Bone marrow (tissue), 2 donors: ENCODE measurements at regions not wholly inside any gene's neighbourhood (a gene's known extent, or its start where the extent isn't known, plus 50 kb on each side); places are given as distances from the start of the nearest gene placed in this dataset.

Experiments
- DNase-seq, 2 donors: peaks; one replicate each; lab custom pipeline; 2025; lab: John Stamatoyannopoulos, UW

DNA sequence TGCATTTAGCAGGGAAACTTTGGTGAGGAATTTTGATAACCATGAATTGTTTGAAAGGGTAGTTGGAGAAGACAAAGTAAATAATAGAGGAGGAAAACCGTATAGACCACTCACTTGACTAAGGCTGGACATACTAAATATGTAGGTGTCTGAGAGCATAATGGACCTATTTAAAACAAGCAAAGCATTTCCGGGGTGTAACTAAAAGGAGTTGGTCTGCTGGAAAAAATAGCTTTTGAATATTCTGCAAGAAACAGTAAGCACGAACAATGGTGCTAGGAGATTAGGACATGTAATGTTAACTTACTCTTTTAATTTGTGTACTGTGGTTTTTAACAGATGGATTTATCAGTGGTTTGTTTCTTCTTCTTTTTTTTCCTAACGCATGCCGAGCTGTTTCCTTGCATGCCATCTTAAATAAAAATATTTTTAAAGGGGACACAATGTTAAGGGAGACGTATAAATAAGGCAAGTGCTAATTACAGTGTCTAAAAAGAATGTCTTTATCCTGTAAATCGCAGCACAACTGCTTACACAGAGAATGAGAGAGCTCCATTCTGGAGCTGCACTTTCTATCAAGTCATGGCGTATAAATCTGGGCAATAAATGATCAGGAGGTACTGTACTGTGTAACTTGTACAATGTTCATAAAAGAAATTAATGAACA, 492.1 kb downstream of the LMO4 start:
- DNase-seq: peak in 1 of 2 donors; percentile 15

DNA sequence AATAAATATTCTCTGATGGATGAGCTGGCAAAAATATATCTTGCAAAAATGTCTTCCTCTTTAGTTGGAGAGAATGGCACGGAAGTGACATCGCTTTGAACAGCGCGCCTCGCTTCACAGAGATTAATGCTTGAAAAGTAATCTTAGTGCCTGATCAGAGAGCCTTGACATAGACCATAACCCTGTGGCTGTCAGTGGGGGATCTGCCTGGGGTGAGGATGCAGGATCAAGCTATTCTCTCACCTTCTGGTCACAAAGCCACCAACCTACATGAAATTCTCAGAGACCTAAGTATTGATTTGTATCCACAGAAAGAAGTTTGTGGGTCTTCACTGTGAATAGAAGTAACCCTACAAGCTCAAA, 492.6 kb downstream of the LMO4 start:
- DNase-seq: no peak

DNA sequence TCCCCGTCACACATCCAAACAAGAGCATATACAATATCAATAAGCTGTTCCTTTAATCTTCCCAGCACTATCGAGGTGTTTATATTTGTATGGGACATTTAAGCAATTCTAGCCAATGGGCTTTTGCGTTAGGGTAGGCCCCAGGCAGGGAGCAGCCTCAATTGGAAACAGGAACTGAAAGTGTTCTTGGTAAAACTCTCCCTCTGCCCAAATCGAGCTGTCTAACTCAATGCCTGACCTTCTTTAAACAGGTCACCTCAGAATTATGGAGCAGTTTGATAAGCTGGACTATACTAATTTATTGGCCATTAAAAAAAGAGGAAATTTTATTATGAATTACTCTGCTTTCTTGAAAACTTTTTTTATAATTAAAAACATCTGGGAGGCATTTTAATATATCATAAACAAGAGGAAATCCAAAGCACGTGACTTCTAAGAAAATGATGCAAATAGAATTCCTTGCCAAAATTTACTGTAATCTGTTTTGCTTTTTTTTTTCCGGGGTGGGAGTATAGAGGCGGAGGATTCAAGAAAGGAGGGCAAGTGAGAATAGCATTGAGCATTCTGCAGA, 498.1 kb downstream of the LMO4 start:
- DNase-seq: peak in 1 of 2 donors; percentile 35

DNA sequence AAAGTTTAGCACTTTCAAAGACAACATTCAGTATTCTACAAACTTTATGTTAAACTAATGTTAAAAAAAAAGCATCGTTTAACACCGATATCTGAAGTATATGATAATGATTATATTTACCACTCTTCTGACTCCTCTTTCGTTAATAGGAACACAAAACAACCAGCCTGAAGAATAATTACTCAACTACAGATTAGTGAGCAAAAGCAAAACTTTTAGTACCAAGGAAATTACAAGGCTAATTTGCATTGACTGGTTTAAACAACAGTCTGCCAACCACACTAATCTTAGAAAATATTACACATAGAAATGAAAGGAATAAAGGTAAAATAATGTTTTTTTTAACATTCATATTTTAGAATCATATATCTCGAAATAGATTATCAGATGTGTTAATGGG, 500.7 kb downstream of the LMO4 start:
- DNase-seq: no peak

DNA sequence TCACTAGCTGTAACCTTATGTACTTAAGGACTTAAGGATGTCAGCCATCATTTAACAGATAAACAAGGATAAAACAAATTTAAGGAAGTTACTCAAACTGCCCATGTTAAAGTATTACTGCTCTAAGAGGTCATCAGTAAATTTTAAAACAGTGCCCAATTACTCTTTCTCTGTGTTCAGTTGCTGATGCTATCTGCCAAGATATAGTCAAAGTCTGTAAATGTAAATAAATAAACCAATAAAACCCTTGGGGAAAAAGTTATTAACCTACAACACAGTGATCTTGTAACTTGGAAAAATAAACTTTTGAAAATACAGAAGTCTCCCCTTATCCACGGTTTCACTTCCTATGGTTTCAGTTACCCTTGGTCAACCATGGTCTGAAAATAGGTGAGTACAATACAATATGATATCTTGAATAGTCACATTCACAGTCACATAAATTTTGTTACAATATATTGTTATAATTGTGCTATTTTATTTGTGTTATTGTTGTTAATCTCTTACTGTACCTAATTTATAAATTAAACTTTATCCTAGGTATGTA, 501.8 kb downstream of the LMO4 start:
- DNase-seq: no peak

DNA sequence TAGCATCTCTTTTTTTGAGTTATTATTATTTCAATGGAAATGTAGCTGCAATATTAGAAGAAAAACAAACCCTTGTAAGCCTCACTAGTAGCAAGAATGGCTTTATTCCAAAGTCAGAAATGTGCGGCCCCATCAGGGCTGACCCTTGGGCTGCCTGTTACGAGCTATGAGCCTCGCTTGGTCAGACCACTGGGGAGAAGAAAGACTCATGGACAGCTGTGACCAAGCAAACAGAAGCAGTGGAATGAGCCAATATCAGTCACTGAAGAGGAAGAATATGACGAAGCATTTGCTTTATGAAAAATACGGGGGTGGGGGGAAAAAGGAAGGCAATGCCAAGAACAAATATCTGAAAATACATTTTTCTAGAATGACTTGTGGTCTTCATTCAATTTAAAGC, 504.5 kb downstream of the LMO4 start:
- DNase-seq: peak in 1 of 2 donors; percentile 4

DNA sequence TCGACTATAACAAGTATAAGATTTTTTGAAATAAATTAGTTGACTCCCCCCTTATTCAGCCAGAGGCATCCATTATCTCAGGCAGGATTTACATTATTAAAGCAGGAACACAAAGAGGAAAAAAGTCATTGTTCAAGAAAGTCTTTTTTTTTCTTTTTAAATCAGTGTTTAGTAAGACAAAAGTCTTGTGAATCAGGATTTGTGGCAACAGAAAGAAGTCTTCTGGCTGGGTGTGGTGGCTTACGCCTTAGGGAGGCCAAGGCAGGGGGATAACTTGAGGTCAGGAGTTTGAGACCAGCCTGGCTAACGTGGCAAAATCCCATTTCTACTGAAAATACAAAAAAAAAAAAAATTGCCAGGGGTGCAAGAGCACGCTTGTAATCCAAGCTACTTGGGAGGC, 505.5 kb downstream of the LMO4 start:
- DNase-seq: no peak

DNA sequence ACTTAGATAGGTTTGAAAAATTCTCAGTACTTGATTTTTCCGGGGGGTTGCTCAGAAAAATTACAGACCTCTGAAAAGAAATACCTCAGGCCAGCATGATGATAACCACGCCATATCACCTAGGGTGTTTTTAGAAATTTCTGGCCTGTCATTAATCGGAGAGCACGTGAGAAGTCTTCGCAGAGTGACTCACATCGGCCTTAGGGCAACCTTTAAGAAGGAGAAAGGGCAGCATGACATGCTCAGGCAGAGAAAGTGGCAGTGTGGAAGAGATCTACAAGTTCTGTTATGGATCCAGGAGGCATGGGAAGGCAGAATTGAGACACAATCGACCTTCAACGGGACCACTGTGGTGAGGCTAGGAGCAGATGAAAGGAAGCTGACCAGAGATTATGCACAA, 506.3 kb downstream of the LMO4 start:
- no peak for DNase-seq

DNA sequence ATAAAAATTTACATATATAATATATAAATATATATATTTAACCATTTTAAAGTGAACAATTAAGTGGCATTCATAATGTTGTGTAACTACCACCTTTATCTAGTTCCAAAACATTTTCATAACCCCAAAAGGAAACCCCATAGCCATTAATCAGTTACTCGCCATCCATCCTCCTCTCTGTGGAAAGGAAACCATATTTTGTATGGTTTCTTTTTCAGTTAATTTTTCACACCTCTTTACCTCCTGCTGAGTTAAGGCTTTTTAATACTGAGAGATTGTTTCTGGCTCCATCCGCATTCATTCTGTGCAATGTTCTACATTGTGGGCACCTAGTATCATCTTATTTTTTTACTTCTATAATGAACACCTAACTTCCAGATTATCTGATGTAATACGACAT, 512.1 kb downstream of the LMO4 start:
- peak in 1 of 2 donors; percentile 48 for DNase-seq

DNA sequence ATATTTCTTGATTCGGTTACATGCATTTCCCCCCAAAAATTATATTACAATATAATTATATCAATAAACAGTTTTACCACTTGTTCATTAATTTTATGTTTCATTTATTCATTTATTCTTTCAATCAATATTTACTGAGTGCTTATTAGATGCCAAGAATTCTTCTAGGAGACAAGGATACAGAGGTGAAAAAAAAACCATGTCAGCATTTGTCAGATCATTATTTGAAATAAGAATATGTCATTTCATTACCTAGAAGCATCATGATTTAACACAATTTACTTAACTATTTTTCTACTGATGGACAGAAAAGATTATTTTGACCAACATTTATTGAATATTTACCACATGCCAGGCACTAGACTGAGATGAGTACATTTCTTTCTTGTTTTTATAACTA, 512.7 kb downstream of the LMO4 start:
- no peak for DNase-seq

DNA sequence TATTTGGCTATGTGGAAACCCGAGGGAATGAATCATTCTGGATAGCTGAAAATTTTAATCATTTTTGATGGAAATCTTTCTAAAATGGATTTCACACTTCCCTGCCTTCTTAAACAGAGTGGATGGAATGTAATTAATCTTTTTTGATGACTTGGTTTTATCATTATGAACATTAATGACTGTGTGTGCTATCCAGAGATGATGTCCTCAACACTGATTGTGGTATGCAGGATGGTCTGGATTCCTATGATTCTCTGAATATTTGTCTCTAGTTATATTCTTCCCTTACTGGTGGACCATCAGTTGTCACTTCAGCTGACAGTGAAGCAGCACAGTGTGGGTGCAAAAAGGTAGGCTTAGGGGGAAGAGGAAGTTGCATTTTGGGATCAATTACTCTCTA, 513.5 kb downstream of the LMO4 start:
- no peak for DNase-seq

DNA sequence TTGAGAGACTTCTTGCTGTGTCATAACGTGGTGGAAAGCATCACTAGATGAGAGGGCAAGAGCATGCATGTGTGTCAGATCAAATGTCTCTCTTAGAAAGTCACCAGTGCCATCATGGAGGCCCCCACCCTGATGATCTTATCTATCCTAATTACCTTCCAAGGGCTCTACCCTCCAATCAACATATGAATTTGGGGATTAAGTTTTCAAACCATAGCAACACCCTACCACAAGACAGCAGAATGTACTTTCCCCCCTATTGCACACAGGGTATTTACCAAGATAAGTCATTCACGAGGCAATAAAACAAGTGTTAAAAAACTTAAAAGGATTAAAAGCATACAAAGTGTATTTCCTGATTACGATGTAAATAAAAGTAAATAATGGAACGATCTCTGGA, 515.6 kb downstream of the LMO4 start:
- DNase-seq: no peak

DNA sequence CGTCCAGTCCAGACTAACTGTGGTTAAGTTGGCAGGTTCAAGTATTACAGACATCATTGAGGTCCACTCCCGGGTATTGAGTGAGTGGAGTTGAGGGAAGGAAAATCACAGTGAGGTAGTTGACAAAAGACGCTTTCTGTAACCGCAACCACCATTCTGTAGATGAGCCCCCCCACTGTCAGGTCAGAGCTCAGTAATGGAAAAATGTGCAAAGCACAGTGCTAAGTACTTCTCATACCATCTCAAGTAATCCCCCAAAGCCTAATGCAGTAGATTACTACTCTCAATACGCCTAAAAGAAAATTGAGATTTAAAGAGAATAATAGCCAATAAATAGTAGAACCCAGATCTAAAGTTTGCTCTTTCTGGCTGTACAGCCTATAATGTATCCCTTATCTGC, 522.8 kb downstream of the LMO4 start:
- DNase-seq: no peak

DNA sequence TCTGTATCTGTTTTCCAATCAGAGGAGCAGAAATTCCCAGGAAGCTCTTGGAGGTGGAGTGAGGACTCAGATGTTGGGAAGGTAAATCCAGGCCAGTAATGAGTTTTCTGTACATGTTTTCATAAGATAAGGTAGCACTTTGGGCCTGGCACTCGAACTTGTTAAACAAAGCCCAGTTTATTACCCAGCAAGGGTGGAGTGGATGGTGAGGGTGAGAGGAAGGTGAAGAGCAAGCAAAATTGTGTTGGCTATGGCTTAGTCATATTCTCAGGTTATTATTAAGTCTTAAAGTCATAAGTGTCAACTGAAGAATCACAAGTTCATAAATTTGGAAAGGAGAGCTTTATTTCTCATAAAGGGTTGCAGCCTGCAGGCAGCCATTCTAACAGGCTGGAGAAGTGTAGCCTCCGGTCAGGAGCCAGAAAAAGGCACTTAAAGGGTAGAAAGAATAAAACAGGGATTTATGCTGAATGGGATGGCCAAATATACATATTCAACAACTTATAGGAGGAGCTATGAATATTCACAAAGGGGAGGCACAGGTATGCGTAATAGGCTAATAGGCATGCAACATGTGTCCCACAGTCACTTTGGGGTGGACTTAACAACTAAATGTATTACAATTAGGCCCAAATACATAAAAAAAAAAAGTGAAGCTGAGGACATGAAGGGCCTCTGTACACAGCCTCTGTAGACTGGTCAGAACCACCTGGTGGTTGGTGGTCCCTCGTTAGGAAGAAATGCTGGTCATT, 523.9 kb downstream of the LMO4 start:
- no peak for DNase-seq

DNA sequence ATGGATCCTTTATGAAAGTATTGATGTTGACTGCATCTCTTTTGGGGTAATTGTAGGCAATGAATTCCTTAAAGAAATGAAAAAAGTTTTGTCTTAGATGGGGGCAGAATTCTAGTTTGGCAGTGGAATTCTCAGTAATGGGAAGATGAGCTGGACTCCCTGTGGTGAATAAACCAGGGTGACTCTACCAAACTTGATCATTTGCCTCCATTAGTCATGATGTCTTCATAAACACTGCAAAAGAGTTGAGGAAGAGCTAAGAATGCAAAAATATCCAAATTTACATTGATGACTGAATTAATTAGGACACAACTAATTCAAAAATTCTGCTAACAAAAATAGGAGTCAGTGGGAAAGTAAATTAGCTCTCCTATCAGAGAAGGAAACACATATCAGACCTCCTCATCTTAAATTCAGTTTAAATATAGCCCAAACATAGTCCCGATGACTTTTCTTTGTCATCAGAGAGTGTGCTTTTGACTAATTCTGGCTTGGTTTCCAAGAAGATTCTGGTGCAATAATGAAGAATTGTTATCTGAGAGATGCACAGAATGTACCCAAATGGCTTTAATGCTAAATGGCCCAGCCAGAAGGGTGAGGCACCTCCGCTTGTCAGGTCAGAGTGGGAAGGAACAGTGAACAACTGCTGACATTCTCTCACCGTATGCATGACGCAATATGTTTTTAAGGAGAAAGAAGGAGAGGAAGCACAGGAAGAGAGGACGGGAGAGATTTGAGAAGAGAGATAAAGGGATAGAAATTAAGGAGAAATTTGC, 525.1 kb downstream of the LMO4 start:
- DNase-seq: no peak

DNA sequence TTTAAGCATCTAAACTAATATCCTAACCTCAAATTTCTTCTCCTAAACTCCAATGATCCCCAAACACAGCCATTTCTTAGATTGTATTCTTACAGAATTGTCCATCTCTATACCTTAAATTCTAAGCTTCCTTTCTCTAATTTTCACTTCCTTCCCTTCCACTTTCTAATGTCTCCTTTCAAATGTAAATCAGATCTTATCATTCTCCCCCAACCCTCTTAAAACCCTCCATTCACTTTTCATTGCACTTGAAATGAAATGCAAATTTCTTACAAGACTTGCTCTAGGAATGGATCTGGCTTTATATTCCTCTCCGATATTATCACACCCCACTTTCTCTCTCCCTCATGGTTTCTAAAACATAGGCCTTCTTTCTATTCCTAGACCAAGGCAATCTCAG, 534.6 kb downstream of the LMO4 start:
- DNase-seq: no peak

DNA sequence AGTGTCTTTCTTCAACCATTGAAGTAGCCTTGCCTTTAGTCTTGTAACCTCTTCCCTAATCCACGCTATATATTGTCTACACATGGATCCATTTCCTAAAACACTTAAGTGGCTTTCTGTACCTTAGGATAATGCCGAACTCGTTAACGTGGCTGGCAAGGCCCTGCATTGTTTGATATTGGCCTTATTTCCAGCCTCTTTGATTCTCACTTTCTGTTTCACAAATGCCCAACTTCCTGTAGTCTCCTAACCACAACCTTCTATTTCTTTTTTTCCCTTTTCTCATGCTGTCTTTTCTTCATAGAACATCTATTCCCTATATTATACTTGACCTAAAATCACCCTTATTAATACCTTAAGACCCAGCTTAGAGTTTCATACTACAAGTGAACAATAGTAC, 536.0 kb downstream of the LMO4 start:
- peak in 1 of 2 donors; percentile 74 for DNase-seq

DNA sequence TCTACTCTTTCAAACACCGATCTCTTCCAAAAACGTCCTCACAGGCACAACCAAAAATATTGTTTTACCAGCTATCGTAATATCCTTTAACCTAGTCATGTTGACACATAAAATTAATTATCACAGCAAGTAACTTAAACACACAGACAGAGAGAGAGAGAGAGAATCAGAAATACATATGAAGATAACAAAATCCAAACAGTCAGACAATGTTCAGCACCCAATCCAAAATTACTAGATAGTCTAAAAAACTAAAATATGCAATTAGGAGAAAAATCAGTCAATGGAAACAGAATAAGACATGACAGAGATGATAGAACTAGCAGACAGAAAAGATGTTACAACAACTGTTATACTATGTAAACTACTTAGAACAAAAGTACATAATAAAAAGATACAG, 537.7 kb downstream of the LMO4 start:
- no peak for DNase-seq

DNA sequence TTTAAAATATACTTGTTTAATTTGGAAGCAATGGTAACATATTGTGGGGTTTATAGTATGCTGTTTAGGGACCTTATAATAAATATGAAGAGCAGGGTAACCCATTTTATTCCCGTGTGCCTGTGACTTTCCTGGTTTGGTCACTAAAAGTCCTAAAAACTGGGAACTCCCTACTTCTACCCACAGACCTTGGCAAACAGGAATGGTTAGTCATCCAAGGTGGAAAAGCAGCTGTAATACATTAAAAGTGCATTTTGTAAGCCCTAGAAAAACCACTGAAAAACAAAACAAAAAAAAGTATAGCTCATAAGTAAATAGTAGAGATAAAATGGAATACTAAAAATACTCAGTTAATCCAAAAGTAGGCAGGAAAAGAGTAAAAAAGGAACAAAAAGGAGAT, 538.9 kb downstream of the LMO4 start:
- DNase-seq: no peak

DNA sequence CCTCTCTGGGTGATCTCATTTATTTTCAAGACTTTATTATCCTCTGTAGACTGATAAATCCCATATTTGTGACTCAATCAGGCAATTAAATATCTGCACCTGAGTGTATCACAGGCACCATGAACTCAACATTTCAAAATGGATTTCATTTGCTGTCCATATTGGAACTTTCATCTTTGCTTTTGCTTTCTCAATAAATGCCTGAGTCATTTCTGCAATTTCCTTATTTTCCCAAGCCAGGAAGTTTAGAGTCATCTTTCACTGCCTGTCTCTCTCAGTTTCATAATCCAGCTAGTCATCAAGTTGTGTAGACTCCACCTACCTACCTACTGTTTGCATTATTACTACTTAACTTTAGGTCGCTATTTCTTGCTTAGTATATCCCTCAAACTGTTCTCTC, 540.9 kb downstream of the LMO4 start:
- peak in 1 of 2 donors; percentile 92 for DNase-seq

DNA sequence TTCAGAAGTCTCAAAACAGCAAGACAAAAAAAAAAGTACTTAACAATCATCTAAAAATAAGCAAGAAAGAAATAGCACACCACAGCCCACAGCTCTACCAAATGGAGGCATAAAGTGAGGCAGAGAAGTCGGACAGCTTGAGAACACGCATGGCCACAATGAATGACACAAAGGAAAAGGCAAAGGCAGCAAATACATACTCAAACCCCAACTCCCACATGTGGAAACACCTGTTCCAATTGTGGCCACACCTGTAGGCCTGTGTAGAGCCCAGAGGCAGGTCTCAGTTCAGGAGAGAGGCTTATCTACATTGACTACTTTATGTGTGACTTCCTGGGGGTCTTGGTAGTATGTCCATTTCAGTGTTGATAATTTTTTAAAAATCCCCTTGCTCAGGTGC, 543.5 kb downstream of the LMO4 start:
- DNase-seq: no peak

DNA sequence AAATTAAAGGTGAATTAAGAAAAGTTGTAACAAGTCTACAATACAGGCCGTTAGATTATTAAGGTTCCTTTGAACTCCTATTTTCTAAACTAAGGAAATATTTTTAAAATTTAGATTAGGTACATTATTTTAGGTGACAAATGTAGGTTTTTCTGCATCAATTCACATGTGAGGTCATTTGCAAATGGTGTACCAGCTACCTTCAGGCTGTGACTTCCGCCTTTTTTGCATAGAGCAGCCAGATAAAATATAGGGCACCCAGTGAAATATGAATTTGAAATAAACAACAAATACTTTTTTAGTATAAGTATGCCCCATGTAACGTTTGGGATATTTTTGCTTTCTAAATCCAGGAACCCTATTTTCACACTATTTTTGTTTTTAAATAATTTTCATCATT, 544.0 kb downstream of the LMO4 start:
- DNase-seq: no peak

DNA sequence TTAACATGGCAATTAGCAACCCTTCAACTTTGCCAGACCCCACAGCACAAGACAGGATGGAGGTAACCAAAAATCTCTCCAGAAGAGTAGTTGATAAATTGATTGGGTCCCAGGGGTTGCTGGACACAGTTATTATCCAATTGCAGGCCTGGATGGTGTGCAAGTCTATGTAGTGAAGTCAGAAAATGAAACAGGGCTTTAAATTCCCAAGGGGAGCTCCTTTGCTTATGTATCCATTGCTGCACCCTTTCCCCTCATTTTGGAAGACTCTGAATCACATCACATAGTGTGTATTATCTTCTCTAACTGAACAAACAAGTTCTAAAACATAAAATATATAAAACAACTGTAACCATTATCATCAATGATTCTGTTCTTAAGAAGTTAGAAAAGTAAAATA, 550.2 kb downstream of the LMO4 start:
- no peak for DNase-seq
